ENCODE measurements at regions not wholly inside any gene's neighbourhood (a gene's known extent, or its start where the extent isn't known, plus 50 kb on each side); places are given as distances from the start of the nearest gene placed in this dataset.
"Not testable (repeated sequence)": the region's sequence is repeated elsewhere in the genome, so short reads cannot be mapped to it uniquely, and the experiment has no call there.

DNA sequence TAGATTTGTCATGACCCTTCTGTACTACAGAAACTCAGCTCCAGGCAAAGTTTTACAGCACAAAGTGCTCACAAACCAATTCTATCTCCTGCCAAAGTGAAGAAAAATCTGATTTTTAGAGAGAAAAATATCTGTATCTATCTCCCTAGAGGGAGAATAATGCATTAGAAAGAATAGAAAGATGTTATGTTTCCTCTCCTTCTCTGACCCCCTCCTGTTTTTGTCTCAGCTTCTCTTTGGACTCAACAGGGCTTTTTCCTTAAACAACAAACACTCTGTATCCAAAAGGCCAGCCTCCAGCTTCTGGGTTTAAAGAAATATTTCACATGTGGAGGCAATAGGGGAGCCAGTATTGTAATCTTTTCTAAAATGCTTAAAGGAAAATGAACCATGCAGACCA lies 627.4 kb downstream of the REEP3 start:
- no peak for DNase-seq

DNA sequence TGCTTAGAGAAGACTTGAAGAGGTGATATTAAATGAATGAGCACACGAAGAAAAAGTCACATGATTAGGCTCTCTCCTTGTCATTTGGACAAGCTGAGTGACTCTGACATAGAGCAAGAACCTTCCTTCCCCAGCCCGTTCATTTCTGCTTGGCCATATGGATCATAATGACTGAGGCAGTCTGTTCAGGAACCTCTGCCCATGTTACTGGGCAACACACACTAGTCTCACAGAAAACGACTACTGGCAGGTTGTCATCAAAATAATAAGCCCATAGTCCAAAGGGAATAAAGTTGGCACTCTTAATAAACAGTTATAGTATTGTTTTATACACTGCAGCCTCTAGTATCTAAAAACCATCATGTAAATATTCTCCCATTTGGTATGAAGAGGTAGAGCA lies 635.0 kb downstream of the REEP3 start:
- no peak for DNase-seq

DNA sequence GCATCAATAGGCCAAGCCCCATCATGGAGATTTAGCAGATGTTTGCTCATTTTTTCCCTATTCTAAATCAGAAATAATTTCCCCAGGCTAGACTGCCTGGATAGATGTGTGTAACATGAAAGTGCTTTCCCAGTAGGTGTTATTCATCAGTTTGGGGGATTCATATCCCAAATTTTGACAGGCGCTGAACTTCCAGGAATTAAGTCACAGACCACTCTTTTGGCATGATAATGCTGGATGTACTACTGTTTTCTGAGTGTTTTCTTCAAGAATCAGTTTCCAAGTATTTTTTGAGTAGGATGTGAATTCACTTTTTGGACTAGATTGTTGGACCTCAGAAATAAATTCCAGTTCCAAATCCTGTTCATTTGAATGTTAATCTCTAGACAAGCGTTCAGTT lies 637.4 kb downstream of the REEP3 start:
- DNase-seq: no peak

DNA sequence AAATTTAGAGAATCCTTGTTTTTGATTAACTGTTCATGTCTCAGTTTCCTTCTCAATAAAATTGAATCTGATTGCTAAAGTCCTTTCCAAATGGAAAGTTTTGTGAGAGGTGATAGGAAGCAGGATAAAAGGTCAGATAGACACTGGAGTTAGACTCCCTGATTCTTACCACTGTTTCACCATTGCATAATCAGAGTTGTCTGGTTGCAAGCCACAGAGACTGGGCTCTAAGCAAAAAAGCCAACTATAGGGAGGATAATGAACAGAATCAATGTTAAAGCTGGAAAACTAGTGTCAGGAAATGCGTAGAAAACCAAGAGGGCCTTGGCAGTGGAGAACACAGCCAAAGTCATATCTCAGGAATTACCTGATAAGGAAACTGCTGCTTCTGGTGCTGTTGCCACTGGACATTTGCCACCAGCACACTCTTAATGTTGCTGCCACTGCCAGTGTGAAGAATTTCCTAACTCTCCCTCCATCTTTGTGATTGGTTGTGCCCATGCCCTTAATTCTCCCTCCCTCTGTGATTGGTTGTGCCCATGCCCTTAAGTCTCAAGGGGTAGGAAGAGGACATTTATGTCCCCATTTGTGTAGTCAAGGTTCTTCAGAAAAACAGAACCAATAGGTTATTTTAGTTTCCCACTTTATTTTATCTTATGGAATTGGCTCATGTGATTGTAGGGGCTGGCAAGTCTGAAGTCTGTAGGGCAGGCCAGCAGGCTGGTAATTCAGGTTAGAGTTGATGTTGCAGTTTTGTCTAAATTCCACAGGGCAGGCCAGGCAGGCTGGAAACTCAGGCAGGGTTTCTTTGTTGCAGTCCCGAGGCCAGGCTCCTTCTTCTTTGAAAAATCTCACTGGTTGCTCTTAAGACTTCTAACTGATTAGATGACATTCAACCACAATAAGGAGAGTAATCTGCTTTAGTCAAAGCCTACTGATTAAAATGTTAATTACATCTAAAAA lies 639.0 kb downstream of the REEP3 start:
- DNase-seq: no peak

DNA sequence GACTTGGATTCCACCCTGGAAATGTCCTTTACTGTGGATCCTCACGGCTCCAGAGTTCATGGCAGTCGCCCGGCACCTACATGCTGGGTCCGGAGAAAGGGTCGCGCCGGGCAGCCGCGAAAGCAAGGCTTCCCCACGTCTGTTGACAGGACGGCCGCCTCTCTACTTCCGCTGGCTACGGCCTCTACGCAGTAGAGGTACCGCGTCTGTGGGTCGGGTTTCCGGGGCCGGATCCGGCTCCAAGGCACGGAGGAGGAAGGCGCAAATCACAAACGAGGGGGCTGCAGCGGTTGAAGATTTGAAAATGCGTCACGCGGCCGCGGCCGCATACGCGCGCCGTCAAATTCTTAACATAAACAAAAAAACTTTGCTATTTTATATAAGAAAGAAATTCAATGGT lies 649.6 kb downstream of the REEP3 start:
- DNase-seq: no peak

DNA sequence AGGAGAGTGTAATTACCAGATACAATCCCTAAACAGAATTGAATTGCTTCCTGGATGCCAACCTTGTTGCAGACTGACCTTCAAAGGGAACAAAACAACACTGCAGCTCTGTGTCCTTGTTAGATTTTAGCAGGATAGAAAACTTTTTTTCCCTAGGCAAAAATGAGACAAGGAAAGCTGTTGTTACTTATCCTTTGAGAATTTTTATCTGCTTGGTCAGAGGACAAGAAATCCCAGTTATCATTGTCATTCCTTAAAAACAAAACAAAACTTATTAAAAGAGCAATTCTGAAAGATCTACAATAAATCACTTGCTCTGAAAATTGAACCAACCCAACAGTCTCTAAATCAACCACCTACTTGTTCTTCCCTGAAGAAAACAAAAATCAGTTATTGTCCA lies 652.6 kb downstream of the REEP3 start:
- no peak for DNase-seq

DNA sequence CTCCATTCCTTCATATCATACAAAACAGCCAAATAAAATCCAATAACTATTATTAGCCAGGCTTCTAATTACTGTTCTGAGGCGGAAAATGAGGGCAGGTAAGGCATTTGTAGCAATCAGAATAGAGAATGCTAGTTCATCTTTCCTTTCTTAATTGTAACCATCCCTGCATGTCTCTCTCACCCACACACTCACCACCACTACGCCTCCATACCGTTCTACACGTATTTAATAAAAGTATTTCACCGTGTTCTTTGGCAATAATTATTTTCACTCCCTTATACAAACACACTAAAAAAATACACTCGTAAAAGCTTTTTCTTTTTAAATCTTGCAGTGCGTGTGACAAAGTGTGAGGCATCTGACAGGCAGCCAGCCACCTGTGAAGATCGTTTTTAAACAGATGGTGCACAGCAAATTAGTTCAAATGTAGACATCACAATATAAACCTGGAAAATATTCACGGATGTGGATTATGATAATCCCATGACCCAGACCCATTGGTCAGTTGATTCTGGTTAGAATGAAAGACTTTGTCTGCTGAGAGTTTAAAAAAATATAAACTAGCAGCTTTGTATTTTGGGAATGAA lies 653.6 kb downstream of the REEP3 start:
- DNase-seq: no peak

DNA sequence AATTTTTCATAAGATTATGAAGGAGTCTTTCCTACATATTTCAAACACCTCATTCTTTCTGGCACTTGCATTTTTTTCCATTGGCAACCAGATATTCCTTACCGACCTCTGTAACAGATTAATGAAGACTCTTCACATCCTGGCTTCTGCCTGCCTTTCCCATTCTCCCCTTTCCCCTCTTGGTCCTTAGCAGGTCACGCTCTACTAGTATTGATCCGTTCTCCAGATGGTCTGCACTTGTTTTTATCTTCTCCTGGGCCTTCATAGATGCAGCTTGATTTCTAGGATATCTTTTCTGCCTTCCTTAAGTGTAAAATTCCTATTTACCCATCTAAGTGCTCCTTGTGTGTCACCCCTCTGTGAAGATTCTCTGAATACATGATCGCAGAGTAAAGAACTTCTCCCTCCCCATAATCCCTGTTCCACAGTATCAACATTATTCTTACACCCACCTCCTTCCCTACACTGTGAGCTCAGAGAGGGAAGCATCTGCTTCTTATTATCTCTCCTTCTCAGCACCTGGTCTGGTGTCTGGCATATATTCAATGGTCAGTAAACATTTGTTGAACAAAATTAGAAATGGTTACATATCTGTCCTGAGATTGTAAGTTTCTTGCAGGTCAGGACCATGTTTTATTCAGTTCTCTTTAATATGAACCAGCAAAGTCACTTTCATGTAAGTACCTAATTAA lies 654.2 kb downstream of the REEP3 start:
- no peak for DNase-seq

DNA sequence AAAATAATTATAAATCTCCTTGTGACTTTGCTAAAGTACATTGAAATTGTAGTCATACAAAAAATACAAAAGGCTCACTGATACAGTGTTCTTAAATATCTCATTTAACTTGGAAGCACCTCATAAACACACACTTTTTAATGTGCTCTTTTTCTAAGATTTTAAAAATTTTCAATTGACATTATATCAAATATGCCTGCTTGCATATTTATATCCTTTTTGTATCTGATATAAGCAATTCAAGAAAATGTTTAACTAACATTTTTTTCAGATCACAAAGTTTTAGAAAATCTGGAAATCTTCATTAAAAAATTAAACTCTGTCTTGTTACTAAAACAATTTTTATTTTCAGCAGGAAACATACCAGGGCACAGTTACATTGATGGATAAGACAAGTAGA lies 661.5 kb downstream of the REEP3 start:
- DNase-seq: no peak

DNA sequence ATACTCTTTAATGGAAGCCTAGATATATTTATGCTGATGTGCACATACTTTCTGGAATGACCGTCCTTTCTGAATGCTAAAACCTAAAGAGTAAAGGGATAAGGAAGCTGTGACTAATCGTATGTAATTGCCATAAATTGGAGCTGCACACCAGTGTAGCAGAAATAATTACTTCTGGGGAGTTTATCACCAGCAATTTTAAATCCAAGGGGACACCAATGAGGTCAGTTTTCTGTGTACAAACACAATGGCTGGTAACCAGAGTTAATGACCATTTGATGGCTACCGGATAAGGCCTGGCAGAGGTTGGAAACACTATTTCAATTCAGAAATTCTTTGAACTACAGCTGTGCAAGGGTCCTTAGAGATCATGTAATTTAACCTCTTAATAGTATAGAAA lies 670.1 kb downstream of the REEP3 start:
- DNase-seq: peak; percentile 1

DNA sequence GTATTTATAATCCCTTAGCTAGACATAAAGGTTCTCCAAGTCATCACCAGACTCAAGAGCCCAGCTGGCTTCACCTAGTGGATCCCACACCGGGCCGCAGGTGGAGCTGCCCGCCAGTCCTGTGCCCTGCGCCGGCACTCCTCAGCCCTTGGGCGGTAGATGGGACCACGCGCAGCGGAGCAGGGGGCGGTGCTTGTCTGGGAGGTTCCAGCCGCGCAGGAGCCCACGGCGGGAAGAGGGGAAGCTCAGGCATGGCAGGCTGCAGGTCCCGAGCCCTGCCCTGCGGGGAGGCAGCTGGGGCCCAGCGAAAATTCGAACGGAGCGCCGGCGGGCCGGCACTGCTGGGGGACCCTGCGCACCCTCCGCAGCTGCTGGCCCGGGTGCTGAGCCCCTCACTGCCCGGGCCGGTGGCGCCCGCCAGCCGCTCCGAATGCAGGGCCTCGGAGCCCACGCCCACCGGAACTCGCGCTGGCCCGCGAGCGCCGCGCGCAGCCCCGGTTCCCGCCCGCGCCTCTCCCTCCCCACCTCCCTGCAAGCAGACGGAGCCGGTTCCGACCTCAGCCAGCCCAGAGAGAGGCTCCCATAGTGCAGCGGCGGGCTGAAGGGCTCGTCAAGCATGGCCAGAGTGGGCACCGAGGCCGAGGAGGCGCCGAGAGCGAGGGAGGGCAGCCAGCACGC lies 675.6 kb downstream of the REEP3 start:
- no peak for DNase-seq

DNA sequence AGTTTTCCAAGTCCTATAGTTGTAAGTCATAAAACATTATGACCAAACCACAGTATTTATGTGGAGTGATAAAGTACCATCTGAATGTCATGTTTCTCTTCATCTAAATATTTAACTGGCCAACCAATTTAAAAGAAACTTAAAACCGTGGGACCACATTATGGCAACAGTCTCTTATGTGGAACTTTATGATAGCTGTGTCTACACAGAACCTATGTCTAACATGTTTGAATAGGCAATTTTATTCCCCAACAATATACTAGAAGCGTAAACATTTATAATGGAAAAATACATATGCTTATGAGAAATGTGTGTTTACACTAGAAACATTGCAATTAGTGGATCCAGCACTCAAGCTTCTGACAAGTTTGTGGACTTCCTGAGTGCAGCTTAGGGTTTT lies 680.7 kb downstream of the REEP3 start:
- DNase-seq: no peak

DNA sequence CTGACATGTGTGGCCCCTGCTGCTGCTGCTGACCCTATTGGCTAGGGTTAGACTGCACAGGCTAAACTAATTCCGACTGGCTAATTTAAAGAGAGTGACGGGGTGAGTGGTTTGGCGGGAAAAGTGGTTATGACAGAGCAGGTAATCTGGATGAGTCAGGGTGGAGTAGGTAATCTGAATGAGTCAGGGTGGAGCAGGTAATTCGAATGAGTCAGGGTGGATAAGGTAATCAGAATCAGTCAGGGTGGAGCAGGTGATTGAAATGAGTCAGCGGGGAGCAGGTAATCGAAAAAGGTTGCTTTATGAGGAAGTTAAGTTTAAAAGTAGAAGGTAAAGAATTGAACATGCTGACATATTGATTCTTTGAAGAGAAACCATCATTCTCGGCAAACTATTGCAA lies 683.3 kb downstream of the REEP3 start:
- not testable (repeated sequence) for DNase-seq

DNA sequence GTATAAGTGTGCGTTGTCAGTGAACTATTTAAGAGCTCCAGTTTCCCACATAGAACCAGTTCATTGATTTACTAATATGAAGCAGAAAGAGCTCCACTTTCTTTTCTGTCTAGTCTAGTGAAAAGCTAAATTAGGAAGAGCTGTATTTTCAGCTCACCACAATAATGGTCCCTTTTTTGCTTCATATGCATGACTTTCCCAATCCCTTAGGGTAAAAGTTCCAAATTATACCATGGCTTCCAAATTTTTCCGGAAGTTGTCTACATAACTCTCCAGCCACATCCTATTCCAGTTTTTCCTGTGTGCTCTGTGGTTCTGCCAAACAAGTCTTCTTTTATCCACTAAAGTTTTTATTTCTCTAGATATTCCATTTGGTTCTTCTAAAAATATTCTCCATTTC lies 685.2 kb downstream of the REEP3 start:
- no peak for DNase-seq

DNA sequence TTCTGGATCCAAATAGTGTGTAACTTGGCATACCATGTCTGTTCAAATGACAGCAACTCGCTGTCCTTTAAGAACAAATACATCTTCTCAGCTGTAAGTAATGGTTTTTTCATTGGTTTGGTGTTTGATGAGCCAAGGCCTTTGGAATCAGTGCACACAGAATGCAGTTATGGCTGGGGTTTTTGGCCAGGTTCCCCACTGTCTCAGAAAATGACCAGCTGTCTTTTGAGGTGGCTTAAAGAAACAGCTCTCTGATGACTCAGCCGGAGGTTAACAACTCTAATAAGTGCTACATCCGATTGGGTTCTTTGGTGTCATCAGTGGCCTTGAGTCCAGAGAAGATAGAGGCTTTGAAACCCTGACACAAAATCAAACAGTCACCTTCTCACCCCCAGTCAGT lies 688.4 kb downstream of the REEP3 start:
- no peak for DNase-seq

DNA sequence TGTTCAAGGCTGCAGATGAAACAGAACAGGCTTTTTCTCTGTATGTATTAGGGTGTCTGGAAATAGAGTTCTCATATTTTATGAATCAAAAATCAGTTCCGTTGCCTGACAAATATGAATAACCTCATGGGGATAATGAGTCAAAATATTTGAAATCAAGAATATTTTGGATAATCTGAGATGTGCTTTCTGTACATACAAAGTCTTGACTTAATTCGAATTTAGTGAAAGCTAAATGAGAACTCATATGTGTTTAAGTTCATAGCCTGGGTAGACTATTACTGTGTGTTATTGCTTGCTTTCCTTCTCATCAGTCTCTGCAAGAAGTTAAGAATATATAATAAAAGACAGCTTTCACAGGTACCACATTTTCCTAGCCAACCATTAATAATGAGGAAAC lies 689.0 kb downstream of the REEP3 start:
- no peak for DNase-seq

DNA sequence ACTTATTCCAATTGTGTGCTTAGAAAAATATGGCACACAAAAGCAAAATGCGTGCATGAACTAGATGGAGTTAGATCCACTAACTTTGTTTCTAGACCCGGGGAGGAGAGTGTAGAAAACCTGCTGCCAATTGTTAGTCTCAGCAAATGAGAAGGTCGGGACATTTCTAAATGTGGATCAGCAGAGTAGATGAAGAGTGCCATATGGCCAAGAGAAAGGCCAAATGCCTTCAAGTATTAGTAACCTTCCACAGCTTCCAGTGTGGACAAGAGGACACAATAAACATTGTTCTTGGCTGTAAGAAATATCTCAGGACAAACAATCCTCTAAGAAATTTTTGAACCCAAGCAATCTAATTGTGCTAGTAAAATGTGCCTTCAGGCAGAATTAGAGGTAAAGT lies 690.3 kb downstream of the REEP3 start:
- no peak for DNase-seq

DNA sequence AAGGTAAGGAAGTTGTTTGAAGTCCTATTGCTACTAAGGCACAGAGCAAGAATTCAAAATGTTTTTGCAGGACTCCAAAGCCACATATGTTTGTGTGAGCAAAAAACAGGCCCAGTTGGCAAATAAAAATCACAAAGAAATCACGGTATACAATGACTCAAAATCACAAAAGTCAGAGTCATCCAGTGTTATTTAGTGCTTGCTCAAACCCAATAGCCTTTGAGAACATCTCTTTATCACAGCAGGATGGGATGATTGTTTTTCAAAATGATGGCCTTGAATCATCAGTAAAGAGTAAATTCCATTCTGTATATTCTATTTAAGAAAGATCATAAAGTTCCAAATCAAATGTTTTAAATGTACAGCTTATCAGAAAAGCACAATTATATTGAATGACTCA lies 693.9 kb downstream of the REEP3 start:
- DNase-seq: no peak

DNA sequence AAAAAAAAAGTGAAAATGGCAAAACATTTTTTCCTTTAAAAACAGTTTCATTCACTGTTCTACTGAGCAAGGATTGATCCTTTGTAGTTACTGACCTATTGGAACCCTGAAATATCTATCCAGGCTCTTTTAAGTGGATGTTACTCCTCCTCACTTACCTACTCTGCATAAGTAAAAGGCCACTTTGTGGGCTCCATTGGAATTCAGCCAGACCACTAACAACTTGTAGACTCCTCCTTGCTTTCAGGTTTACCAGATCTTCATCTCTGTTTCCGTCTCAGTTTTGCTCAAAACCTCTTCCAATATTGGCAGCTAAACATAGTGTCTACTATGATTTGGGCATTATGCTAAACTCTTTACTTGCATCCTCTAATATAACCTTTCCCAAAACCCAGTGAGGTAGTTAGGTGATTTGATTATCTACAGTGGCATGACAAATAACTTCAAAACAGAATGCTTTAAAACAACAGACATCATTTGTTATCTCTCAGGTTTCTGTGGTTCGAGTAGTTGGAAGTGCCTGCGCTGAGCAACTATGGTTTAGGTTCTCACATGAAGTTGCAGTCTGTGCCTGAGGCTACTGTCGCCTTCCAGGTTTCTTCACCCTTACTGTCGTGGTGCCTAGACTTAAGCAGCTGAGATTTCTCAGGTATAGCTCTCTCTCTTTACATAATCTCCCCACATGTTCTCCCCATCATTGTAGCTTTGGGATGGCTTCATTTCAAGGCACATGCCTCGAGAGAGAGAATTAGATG lies 698.2 kb downstream of the REEP3 start:
- no peak for DNase-seq

DNA sequence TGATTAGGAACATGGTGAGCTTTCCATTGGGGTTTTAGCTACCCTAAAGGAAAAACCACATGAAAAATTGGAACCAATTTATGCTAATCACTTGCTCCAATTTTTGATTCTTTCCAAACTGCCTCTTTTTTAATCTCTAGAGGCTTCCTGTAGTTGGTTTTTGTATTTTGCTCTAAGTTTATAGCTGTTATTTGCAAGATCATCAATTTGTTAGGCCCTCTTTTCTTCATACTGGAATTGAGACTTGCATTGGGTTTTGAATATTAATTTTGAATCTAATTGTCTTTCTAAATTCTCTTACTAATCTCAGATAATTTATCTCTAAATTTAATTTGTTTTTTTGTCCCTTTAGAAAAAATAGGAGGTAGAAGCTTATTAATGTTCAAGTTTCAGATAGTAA lies 713.3 kb downstream of the REEP3 start:
- no peak for DNase-seq

DNA sequence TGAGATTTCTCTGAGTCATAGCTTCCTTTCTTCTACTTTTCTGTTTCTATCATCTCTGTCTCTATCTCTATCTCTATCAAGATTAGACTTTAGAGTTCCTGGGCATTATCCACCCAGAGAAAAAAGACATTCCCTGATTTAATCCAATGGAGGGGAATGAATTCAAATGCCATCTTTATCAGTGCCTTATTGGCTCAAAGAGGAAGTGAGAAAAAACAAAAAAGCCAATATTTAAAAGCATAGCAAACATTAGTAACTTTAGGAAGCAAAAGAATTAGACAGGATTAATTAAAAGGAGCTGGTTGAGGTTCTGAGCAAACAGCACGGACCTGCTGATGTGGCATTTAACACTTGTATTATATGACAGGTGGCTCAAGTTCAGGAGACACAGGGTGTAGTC lies 736.5 kb downstream of the REEP3 start:
- no peak for DNase-seq

DNA sequence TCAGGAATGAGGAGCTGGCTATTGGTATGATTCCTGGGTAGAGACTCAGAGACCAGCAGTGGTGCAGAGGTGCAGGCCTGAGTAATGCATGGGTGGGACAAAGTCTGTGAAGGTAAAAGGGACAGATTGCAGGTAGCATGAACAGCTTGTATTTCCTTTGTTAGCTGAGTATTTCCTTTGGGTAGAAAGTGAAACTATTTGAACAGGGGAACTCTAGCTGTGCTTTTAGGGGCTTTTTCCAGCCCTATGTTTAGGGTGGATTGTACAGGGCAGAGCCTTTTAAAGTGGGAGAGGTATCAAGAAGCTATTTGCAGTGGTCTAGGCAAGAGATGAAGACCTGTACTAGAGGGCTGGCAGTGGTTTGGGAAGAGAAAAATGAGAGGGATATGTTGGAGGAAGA lies 739.9 kb downstream of the REEP3 start:
- no peak for DNase-seq

DNA sequence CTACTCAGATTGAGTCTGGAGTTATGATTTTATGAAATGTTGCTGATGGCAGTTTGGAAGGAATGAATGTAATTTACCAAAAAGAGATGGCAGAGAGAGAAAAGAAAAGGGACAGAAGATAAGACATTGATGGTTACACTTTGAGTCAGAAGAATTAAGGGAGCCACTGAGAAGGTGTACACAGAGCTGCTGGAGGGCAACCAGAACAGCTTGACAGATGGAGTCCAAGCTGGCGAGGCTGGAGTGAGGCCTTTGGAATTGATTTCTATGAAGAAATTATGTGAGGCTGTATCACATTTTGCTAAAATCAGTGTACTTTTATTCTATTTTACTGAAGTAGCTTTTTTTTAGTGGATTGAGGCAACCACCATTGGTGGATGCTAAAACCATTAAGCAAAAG lies 740.5 kb downstream of the REEP3 start:
- DNase-seq: no peak
